K562 (cell line): ENCODE measurements at regions not wholly inside any gene's neighbourhood (a gene's known extent, or its start where the extent isn't known, plus 50 kb on each side); places are given as distances from the start of the nearest gene placed in this dataset.

Experiments used
- ATF7 ChIP-seq: fragments of 450-650 bp; IDR thresholded peaks from 2 replicates; pipeline ENCODE4 v1.7.1; 2014; ENCODE audit warnings: mild to moderate bottlenecking, moderate library complexity
- CHCHD3 ChIP-seq: fragments of 250-450 bp; sonication (Bioruptor Pico); IDR thresholded peaks from 2 replicates; pipeline ENCODE4 v2.1.2; 2022; ENCODE audit warnings: mild to moderate bottlenecking
- FOSL1 ChIP-seq: fragments of 200-800 bp; sonication (Bioruptor generic); conservative IDR thresholded peaks from 2 replicates; pipeline ENCODE4 v1.6.1; 2016; ENCODE audit warnings: missing genetic modification characterization, missing compliant biosample characterization
- HES1 ChIP-seq: fragments of 450-650 bp; IDR thresholded peaks from 2 replicates; pipeline ENCODE4 v1.6.1; 2016; ENCODE audit warnings: low read depth, mild to moderate bottlenecking, moderate library complexity
- HNRNPL ChIP-seq: fragments of 200-400 bp; formaldehyde crosslinking; IDR thresholded peaks from 2 replicates; pipeline ENCODE4 v1.6.1; 2017; ENCODE audit warnings: low read depth, mild to moderate bottlenecking, low read length
- KLF6 ChIP-seq: fragments of 250-450 bp; sonication (Bioruptor Pico); IDR thresholded peaks from 2 replicates; pipeline ENCODE4 v1.4.0; 2020; ENCODE audit warnings: mild to moderate bottlenecking, moderate library complexity, borderline replicate concordance
- MAFF ChIP-seq: IDR thresholded peaks from 2 replicates; pipeline ENCODE4 v1.6.1; 2012; ENCODE audit warnings: low read length, improper control_type of control experiment
- REST ChIP-seq, 2 experiments: fragments of 450-650 bp; formaldehyde crosslinking in 1 of 2; IDR thresholded peaks; 2 replicates each; pipeline versions ENCODE4 v1.4.0 to v1.6.1; 2014 to 2020; ENCODE audit warnings: mild to moderate bottlenecking in 2 of 2, borderline replicate concordance in 1 of 2, low read depth in 1 of 2
- TAF15 ChIP-seq: fragments of 200-400 bp; formaldehyde crosslinking; IDR thresholded peaks from 2 replicates; pipeline ENCODE4 v1.6.1; 2017; ENCODE audit warnings: mild to moderate bottlenecking, low read depth, low read length, moderate library complexity
- ZBTB26 ChIP-seq: fragments of 450-650 bp; formaldehyde crosslinking; IDR thresholded peaks from 2 replicates; pipeline ENCODE4 v1.4.0; 2022; ENCODE audit warnings: missing genetic modification characterization
- ZHX1 ChIP-seq: fragments of 150-350 bp; conservative IDR thresholded peaks from 2 replicates; pipeline ENCODE4 v1.6.1; 2014; ENCODE audit warnings: low read length
- ZNF311 ChIP-seq: fragments of 250-450 bp; sonication (Bioruptor Pico); IDR thresholded peaks from 2 replicates; pipeline ENCODE4 v1.4.0; 2020; ENCODE audit warnings: mild to moderate bottlenecking, moderate library complexity
- ZNF639 ChIP-seq, 2 experiments: fragments of 200-800 bp in 1 of 2; sonication (Bioruptor generic) in 1 of 2; sonication (generic) in 1 of 2; formaldehyde crosslinking in 1 of 2; IDR thresholded peaks in 1 of 2; conservative IDR thresholded peaks in 1 of 2; 2 replicates each; pipeline versions ENCODE4 v1.5.0 to v1.6.1; 2016 to 2020; ENCODE audit warnings: missing compliant biosample characterization in 1 of 2, missing genetic modification characterization in 1 of 2, missing genetic modification reagents in 1 of 2
- ZNF780A ChIP-seq: fragments of 250-450 bp; sonication (Bioruptor Pico); IDR thresholded peaks from 2 replicates; pipeline ENCODE4 v1.5.0; 2021; ENCODE audit warnings: mild to moderate bottlenecking

- TF ChIP-seq ZNF639 (CRISPR knock-in tag; conservative IDR thresholded peaks at IDR 0.05 in 1 of 2, IDR thresholded peaks at IDR 0.05 in 1 of 2) = no peak
- 0 out of 2 replicates have a peak, but pooled peaks have one; percentile 37 for TF ChIP-seq ATF7
- TF ChIP-seq ZNF311 (CRISPR knock-in tag) = no peak
- peak; percentile 95 for TF ChIP-seq FOSL1 (tag)
- no peak for TF ChIP-seq MAFF
- no peak for TF ChIP-seq ZNF780A (CRISPR knock-in tag)
- TF ChIP-seq ZBTB26 = no peak
- TF ChIP-seq CHCHD3 (CRISPR knock-in tag) = no peak
- no peak for TF ChIP-seq ZHX1
- no peak for TF ChIP-seq HNRNPL
- no peak for TF ChIP-seq TAF15
- TF ChIP-seq REST (IDR thresholded peaks at IDR 0.05; ENCODE audit: borderline replicate concordance) = peak; percentile 9; the same call in 1 of the 2 replicates
- no peak for TF ChIP-seq REST (CRISPR knock-in tag; IDR thresholded peaks at IDR 0.05; ENCODE audit: low read depth)
- no peak for TF ChIP-seq KLF6
- no peak for TF ChIP-seq HES1
Measured at GRCh38 chr4:10285028-10285427, 168.4 kb upstream of the WDR1 start (continued).
